NCI-H1694 treated with DMSO at 0.1 percent for 48 hours (cell line): ENCODE measurements at regions not wholly inside any gene's neighbourhood (a gene's known extent, or its start where the extent isn't known, plus 50 kb on each side); places are given as distances from the start of the nearest gene placed in this dataset.

Experiments
- DNase-seq: peaks from one replicate; lab custom pipeline; 2025; lab: John Stamatoyannopoulos, UW

- DNase-seq, result no peak
Measured at GRCh38 chr2:219951099-219951498, 323.7 kb downstream of the SLC4A3 start.

GRCh38 chr2:219954331-219954730 lies 326.9 kb downstream of the SLC4A3 start:
- no peak for DNase-seq

- no peak for DNase-seq
Measured at GRCh38 chr2:219957820-219958219, 330.4 kb downstream of the SLC4A3 start.

- DNase-seq, result no peak
Measured at GRCh38 chr2:219958941-219959340, 331.5 kb downstream of the SLC4A3 start.

GRCh38 chr2:219959471-219959870 lies 332.0 kb downstream of the SLC4A3 start:
- no peak for DNase-seq

- DNase-seq, result no peak
Measured at GRCh38 chr2:219961947-219962498, 334.6 kb downstream of the SLC4A3 start.

GRCh38 chr2:219962801-219963200 lies 335.4 kb downstream of the SLC4A3 start:
- DNase-seq, result no peak

GRCh38 chr2:219965287-219966194 lies 338.1 kb downstream of the SLC4A3 start:
- DNase-seq, result no peak

GRCh38 chr2:219967247-219968245 lies 340.1 kb downstream of the SLC4A3 start:
- no peak for DNase-seq

GRCh38 chr2:219968685-219969345 lies 341.4 kb downstream of the SLC4A3 start:
- DNase-seq, result no peak

- DNase-seq, result no peak
Measured at GRCh38 chr2:219969508-219969907, 342.1 kb downstream of the SLC4A3 start.

GRCh38 chr2:219973136-219973535 lies 345.7 kb downstream of the SLC4A3 start:
- DNase-seq, result no peak

- no peak for DNase-seq
Measured at GRCh38 chr2:219976871-219977270, 349.4 kb downstream of the SLC4A3 start.

- DNase-seq, result no peak
Measured at GRCh38 chr2:219980638-219981037, 353.2 kb downstream of the SLC4A3 start.

- DNase-seq, result no peak
Measured at GRCh38 chr2:219983836-219984235, 356.4 kb downstream of the SLC4A3 start.

GRCh38 chr2:219985017-219985416 lies 357.6 kb downstream of the SLC4A3 start:
- DNase-seq, result no peak

GRCh38 chr2:219987830-219988229 lies 360.4 kb downstream of the SLC4A3 start:
- no peak for DNase-seq

- no peak for DNase-seq
Measured at GRCh38 chr2:219989744-219990143, 362.3 kb downstream of the SLC4A3 start.

- no peak for DNase-seq
Measured at GRCh38 chr2:219991116-219991515, 363.7 kb downstream of the SLC4A3 start.

- no peak for DNase-seq
Measured at GRCh38 chr2:219995399-219995798, 368.0 kb downstream of the SLC4A3 start.

GRCh38 chr2:219995991-219996765 lies 368.7 kb downstream of the SLC4A3 start:
- DNase-seq, result no peak
